Breast epithelium (tissue), 4 donors: ENCODE measurements at regions not wholly inside any gene's neighbourhood (a gene's known extent, or its start where the extent isn't known, plus 50 kb on each side); places are given as distances from the start of the nearest gene placed in this dataset.
"Not testable (repeated sequence)": the region's sequence is repeated elsewhere in the genome, so short reads cannot be mapped to it uniquely, and the experiment has no call there.

Experiments
- DNase-seq, 2 donors: peaks; one replicate each; pipeline ENCODE4 v3.0.0-alpha.2; 2019; ENCODE audit warnings: low spot score in 2 of 2
- H3K27ac ChIP-seq, 2 donors: fragments of 200-600 bp; sonication (generic) in 1 of 2; one replicate each; pipeline ENCODE4 v1.5.1; 2016 to 2019; ENCODE audit warnings: mild to moderate bottlenecking in 1 of 2
- H3K27me3 ChIP-seq, 2 donors: fragments of 200-600 bp; sonication (generic) in 1 of 2; one replicate each; pipeline versions ENCODE4 v1.5.1 to v1.6.0; 2017 to 2019; ENCODE audit warnings: control low read depth in 1 of 2, mild to moderate bottlenecking in 1 of 2
- H3K36me3 ChIP-seq: fragments of 200-600 bp; one replicate; pipeline ENCODE4 v1.5.1; 2019
- H3K4me1 ChIP-seq, 2 donors: fragments of 200-600 bp; sonication (generic); one replicate each; pipeline ENCODE4 v1.5.1; 2016 to 2019; ENCODE audit warnings: control low read depth in 1 of 2
- H3K4me3 ChIP-seq, 3 donors: fragments of 200-600 bp; sonication (generic); 1 replicate in 2 of 3; 2 replicates in 1 of 3; pipeline ENCODE4 v1.5.1; 2016 to 2019; ENCODE audit warnings: mild to moderate bottlenecking in 3 of 3, moderate library complexity in 2 of 3
- H3K9me3 ChIP-seq, 2 donors: fragments of 200-600 bp; sonication (generic) in 1 of 2; one replicate each; pipeline ENCODE4 v1.5.1; 2016 to 2019; ENCODE audit warnings: control low read depth in 1 of 2
- POLR2A ChIP-seq: fragments of 450-650 bp; IDR thresholded peaks from one replicate; pipeline ENCODE4 v1.6.1; 2016; ENCODE audit warnings: antibody characterized with exemption, mild to moderate bottlenecking, moderate library complexity
- POLR2AphosphoS5 ChIP-seq, 3 donors: sonication (generic); formaldehyde crosslinking; IDR thresholded peaks; one replicate each; pipeline ENCODE4 v1.6.1; 2017; ENCODE audit warnings: antibody characterized with exemption in 3 of 3
- intact Hi-C: fragments of 100-400 bp; cut with DNase I; formaldehyde crosslinking; loops from one replicate; pipeline ENCODE4 v1.15.1; 2023; ENCODE audit warnings: low total_unique reads
- TF ChIP-seq, protein P1 (sequence below), 3 donors: fragments of 450-650 bp; IDR thresholded peaks; one replicate each; pipeline ENCODE4 v1.5.1; 2016 to 2017; ENCODE audit warnings: antibody characterized with exemption in 3 of 3, mild to moderate bottlenecking in 3 of 3, moderate library complexity in 3 of 3

DNA sequence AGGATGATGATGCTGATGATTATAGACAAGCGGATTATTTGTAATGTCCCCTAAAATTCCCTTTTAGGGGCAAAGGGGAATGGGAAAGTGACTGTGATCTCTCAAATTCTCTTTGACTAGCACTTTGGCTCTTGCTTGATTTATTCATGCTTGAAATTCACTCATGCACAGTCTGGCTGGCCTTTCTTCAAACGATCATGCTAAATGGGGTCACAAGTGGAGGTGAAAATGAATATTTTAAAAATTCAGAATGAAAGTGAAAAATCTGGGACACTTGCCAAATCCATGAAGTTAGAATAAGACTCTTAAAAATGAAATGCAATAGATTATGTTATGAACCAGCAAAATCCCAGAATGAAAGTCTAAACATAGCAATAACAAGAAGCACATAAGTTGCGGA is 173.4 kb upstream of the RAI2 start:
- TF ChIP-seq POLR2A (no peak), POLR2AphosphoS5 (IDR thresholded peaks at IDR 0.05) (no peak)
- TF ChIP-seq, protein P1, sequence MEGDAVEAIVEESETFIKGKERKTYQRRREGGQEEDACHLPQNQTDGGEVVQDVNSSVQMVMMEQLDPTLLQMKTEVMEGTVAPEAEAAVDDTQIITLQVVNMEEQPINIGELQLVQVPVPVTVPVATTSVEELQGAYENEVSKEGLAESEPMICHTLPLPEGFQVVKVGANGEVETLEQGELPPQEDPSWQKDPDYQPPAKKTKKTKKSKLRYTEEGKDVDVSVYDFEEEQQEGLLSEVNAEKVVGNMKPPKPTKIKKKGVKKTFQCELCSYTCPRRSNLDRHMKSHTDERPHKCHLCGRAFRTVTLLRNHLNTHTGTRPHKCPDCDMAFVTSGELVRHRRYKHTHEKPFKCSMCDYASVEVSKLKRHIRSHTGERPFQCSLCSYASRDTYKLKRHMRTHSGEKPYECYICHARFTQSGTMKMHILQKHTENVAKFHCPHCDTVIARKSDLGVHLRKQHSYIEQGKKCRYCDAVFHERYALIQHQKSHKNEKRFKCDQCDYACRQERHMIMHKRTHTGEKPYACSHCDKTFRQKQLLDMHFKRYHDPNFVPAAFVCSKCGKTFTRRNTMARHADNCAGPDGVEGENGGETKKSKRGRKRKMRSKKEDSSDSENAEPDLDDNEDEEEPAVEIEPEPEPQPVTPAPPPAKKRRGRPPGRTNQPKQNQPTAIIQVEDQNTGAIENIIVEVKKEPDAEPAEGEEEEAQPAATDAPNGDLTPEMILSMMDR (IDR thresholded peaks at IDR 0.05), result no peak
- Histone ChIP-seq H3K4me3 (no peak overlapping the region), H3K27ac (no peak overlapping the region), H3K4me1 (no peaks in the 10 kb centered on the region), H3K9me3 (no peaks in the 10 kb centered on the region), H3K36me3 (no peaks in the 10 kb centered on the region), H3K27me3 (peaks cover 0 to 30% of the 10 kb centered on the region in 2 donors)
- intact Hi-C loops, result no loop called here
- DNase-seq, result no peak

DNA sequence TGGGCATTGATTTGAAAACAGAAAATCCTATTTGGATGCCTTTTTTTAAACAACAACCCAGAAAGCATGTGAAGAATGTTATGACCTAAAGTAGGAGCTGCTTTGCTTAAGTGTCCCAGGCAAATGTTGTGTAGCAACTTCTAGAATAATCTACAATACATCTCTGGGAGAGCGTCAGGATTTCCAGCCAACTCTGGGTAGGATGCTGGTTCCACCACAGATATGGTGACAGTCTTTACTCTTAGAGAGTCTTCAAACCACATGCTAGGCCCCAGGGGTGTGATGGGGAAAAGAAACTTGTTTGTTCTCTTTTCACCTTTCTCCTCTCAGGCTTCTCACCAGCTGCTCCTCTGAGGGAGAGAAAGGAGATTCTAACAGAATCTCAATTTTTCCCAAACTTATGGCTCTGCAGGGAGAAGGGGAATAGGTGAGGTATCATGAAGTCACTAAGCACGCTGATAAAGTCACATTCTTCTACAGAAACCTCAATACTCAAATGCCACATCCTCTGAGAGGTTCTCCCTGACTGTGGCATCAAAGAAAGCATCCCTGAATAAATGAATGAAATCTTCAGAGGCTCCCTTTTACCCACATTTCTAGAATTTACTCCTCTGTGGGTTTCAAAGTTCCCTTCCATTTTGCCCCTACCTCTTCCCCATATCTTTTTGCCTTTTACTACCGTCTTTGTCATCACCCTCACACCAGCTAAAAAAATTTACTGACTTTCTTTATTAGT is 171.6 kb upstream of the RAI2 start:
- Histone ChIP-seq H3K36me3 (no peaks in the 10 kb centered on the region), H3K4me3 (no peak overlapping the region), H3K27ac (no peak overlapping the region), H3K9me3 (no peaks in the 10 kb centered on the region), H3K4me1 (no peaks in the 10 kb centered on the region), H3K27me3 (peaks cover 0 to 30% of the 10 kb centered on the region in 2 donors)
- intact Hi-C loops, result no loop called here
- TF ChIP-seq POLR2A (no peak), POLR2AphosphoS5 (IDR thresholded peaks at IDR 0.05) (no peak)
- TF ChIP-seq, protein P1 (IDR thresholded peaks at IDR 0.05), result no peak
- no peak for DNase-seq

DNA sequence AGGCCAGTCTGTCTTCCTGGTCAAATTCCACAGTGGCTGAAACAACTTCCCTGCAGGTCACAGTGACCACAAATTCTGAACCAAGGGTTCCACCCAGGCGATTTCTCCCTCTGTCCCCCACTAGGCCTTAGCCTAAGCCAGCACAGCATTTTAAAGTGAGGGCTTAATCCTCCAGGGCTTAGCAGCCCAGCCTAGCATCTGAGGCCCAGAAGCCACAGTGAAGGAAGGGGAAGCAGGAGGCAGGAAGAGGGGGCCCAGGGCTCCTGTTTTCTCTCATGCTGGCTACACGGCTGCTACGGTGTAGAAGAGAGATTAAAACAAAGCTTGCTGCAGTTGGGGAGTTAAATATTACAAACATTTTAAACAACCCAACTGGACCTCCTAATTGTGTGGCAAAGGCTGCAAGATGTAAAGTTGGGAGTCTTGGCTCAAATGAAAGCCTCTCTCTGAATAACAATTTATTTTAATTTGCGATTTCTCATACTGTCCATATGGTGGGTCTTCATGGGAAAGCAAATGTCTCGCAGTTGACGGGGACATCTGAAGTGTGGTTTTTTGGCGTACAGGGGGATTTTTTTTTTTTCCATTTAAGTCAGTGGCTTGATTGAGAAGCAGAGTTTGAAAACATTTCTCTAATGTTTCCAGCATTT is 170.8 kb upstream of the RAI2 start:
- TF ChIP-seq POLR2A (no peak), POLR2AphosphoS5 (IDR thresholded peaks at IDR 0.05) (no peak)
- TF ChIP-seq, protein P1 (IDR thresholded peaks at IDR 0.05), result no peak
- no peak overlapping the region for H3K4me3 ChIP-seq
- H3K36me3 ChIP-seq, result no peaks in the 10 kb centered on the region
- H3K4me1 ChIP-seq, result no peaks in the 10 kb centered on the region
- H3K27me3 ChIP-seq, result peaks cover 0 to 35% of the 10 kb centered on the region in 2 donors
- intact Hi-C loops, result no loop called here
- DNase-seq, result no peak
- H3K27ac ChIP-seq, result no peak overlapping the region
- no peaks in the 10 kb centered on the region for H3K9me3 ChIP-seq

DNA sequence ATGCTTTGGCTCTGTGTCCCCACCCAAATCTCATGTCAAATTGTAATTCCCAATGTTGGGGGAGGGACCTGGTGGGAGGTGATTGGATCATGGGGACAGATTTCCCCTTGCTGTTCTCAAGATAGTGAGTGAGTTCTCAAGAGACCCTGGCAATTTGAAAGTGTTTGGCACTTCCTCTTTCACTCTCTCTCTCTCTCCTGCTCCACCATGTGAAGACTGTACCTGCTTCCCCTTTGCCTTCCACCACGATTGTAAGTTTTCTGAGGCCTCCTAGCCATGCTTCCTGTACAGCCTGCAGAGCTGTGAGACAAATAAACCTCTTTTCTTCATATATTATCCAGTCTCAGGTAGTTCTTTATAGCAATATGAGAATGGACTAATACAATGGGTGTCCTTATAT is 169.6 kb upstream of the RAI2 start:
- H3K27ac ChIP-seq, DNase-seq, H3K4me3 ChIP-seq, intact Hi-C loops, H3K4me1 ChIP-seq, H3K36me3 ChIP-seq, H3K9me3 ChIP-seq: not testable (repeated sequence)
- H3K27me3 ChIP-seq, result peaks cover 0 to 35% of the 10 kb centered on the region in 2 donors

DNA sequence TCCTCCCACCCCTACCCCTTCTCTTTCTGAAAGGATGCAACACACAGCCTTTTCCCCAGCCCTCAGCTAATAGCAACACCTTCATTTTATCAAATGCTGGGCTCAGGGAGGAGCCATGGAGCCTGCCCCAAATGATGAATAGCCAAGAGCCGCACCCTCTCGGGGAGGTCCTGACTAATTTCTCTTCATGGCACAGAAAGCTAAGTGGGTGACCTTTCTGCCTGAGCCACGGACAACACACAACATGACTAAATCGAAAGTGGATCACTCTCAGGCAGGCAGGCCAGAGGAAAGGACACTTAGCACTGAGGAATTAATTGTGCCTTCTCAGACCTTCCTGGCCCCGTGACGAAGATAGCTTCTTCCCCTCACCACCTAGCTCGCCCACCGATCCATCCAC is 165.1 kb upstream of the RAI2 start:
- H3K4me3 ChIP-seq, result no peak overlapping the region
- TF ChIP-seq, protein P1 (IDR thresholded peaks at IDR 0.05), result no peak
- TF ChIP-seq POLR2AphosphoS5 (IDR thresholded peaks at IDR 0.05) (no peak), POLR2A (no peak)

More for the DNA sequence above, 165.1 kb upstream of the RAI2 start:
- Histone ChIP-seq H3K9me3 (no peaks in the 10 kb centered on the region), H3K27ac (no peak overlapping the region), H3K27me3 (peaks cover 0 to 32% of the 10 kb centered on the region in 2 donors), H3K4me1 (no peaks in the 10 kb centered on the region), H3K36me3 (no peaks in the 10 kb centered on the region)
- intact Hi-C loops, result no loop called here
- no peak for DNase-seq
